ENCODE measurements at regions not wholly inside any gene's neighbourhood (a gene's known extent, or its start where the extent isn't known, plus 50 kb on each side); places are given as distances from the start of the nearest gene placed in this dataset.

DNA sequence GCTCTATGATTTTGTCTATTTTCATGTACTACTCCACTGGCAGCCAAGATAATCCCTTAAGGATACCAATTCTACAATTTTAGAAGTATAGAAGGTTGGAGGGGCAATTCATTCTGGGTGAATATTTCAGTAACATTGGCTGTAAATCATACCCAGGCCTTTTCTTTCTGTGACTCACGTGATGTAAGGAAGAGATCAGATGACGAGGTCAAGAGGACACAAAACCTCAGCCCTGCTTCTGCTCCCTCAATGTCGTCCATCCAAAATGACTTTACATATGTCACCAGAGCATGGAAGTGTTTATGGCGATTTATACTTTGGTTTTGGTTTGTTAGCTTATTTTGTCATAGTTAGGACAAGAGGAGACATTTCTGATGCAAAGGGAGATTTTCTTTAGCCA lies 70.7 kb upstream of the SLC4A4 start:
- DNase-seq (ENCODE audit: low read depth in 3 of 3, low spot score in 2 of 3) = no peak

DNA sequence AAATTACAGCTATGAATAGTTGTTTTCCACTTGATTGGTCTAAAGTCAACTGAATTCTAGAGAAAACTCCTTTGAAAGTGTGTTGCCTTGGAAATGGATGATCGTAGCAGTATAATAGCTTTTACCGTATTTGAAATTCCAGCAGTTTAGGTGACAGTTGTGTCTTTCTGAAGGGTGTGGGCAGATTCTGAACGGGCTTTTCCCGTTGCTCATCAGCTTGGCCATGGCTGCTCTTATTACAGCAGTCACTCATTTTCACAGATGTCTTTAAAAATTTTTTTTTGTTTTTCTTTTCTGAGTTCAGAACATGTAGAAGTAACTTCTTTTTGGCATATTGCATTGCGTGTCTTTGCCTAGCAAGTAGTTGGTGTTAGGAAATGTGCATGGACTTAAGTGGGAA lies 69.6 kb upstream of the SLC4A4 start:
- no peak for DNase-seq (ENCODE audit: low read depth in 3 of 3, low spot score in 2 of 3)

DNA sequence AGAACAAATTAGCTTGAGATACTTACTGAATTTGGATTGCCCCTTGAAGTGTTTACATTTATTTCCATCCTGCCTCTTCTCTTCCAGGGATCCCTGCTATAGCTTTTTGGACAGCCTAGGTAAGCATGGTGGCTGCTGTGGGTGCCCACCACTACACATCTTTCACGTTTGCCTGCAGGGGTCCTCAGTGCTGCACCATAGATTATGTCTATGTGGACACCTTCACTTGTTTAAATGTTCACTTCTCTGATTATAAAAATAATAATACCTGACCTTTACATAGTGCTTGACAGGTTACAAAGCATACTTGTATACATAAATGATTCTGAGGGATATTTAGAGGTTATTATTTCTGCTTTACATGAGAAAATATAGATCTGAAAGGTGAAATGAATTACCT lies 67.9 kb upstream of the SLC4A4 start:
- DNase-seq (ENCODE audit: low read depth in 3 of 3, low spot score in 2 of 3) = no peak

DNA sequence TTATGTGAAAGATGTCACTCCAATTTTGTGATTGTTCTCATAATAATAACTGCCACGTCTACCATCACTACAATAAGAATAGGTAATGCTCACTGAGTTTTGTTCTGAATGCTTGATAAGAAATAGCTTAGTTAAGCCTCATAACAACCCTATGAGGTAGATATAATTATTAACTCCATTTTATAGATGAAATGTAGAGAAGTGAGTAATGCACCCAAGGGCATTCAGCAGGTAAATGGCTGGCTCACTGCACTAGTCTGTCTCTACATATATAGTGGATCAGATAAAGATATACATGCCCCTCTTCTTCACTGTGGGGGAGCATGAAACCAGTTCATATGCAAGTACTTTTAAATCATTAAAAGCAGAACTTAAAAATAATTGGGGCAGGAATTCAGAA lies 65.8 kb upstream of the SLC4A4 start:
- DNase-seq (ENCODE audit: low read depth in 3 of 3, low spot score in 2 of 3) = no peak

DNA sequence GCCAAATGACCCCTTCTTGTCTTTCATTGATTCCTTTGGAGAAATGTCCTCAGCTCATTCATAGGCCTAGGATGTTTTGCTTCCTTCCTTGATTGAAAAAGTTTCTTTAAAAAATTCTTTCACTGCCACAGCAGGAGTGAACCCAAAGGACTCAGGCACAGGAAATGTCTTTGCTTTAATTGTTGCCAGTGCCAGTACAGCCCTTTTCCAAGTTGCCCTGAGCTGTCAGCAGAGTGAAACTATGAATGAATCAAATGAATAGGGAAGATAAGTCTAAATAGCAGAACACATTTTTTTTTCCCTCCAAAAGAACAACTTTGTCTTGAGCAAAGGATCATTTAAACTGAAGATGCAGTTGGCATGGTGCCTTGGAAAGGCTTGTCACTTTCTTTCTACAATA lies 63.8 kb upstream of the SLC4A4 start:
- no peak for DNase-seq (ENCODE audit: low read depth in 3 of 3, low spot score in 2 of 3)

DNA sequence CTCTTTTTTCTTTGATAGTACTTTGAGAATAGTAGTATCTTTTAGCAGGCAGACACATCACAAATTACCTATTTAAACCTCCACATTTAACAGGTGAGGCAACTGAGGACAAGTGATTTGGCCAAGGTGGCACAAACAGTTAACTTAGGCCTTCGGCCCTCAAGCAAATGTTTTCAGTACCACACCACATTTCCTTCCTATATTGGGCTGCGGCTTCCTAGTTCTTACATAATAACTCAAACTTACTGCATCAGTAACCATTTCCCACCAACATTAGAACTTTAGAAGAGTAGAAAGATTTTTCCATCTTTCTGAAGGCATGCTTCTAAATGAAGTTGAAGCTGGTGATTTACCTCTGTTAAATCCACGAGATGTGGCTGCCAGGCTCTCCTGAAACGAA lies 63.2 kb upstream of the SLC4A4 start:
- DNase-seq (ENCODE audit: low read depth in 3 of 3, low spot score in 2 of 3) = no peak

DNA sequence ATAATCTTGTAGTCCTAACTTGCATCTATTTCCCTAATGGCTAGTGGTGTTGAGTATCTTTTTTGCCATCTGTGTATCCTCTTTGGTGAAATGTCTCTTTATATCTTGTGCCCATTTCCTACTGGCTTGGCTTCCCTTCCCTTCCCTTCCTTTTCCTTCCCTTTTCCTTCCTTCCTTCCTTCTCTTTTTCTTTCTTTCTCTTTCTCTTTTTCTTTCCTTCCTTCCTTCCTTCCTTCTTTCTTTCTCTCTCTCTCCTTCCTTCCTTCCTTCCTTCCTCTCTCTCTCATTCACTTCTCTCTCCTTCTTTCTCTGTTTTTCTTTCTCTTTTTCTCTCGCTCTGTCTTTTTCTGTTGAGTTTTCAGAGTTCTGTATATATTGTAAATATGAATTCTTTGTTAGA lies 61.5 kb upstream of the SLC4A4 start:
- DNase-seq (ENCODE audit: low read depth in 3 of 3, low spot score in 2 of 3) = no peak

DNA sequence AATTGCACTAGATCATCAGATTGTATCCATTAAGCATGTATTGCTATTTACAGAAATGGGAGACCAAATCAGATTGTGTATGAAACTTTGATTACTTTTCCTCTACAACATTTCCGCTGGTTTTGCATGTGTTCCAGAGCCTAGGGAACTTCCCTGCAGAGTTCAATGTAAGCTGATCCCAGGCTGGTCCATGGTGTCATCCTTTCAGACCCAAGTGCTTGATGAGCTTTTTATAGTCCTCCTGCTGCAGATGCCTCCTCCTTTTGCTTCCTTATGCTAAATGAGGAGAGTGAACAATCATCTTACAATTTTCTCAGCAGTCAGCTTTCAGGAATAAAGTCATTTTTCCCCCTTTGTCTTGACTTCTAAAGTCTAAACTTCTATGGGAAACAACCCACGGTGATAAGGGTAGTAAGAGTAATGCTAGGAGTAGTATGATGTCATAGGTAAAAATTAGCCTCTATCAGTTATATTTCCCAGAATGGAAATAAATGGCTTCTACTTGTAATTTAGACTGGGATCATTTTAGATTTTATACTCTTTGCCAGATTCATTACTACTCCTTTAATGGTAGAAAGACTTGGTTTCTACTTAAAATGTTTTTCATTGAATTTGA lies 55.1 kb upstream of the SLC4A4 start:
- DNase-seq (ENCODE audit: low read depth in 3 of 3, low spot score in 2 of 3) = no peak

DNA sequence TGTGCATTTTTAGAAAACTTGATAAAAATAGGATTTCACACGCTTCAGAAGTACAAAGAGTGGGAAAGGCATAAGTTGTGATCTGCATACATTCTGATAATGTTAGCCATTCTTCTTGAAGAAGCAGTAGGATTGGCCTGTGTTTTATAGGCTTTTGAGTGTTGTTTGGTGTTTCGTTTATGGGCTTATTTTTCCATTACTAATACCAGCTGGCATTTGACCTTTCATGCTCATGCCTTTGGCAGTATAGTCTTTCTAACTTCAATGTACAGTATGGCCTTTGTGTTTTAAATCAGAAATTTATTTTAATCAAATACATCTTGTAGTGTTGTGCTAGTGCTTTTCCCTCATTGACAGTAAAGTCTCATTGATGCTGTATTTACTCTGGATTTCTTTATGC lies 51.5 kb upstream of the SLC4A4 start:
- no peak for DNase-seq (ENCODE audit: low read depth in 3 of 3, low spot score in 2 of 3)

DNA sequence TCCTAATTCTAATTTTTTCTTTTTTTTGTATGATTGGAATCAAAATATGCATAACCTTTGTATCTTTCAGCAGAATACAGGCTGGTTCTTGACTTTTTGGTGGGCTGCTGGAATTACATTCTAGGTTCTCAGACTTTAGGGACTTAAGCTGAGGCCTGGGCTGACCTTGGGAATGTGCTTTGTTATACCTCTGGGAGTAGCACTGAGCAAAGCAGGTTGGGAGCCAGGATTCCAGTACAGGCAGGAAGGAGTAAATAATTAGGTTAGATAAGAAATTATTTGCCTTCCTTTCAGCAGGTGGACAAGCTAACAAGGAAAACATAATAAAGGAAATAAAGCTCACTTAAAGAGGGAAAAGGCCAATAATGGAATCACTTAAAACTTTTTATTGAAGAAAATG lies 49.9 kb upstream of the SLC4A4 start:
- DNase-seq (ENCODE audit: low read depth in 3 of 3, low spot score in 2 of 3) = no peak
